Stomach (tissue), 8 donors: ENCODE measurements at regions not wholly inside any gene's neighbourhood (a gene's known extent, or its start where the extent isn't known, plus 50 kb on each side); places are given as distances from the start of the nearest gene placed in this dataset.

Experiments used
- DNase-seq, 2 donors: peaks; one replicate each; pipeline versions ENCODE4 v3.0.0 to v3.0.0-alpha.2; 2013 to 2019
- H3K27ac ChIP-seq, 5 donors: fragments of 200-600 bp in 4 of 5; sonication (generic) in 4 of 5; one replicate each; pipeline ENCODE4 v1.5.1; 2013 to 2019; ENCODE audit warnings: mild to moderate bottlenecking in 1 of 5, moderate library complexity in 1 of 5
- H3K27me3 ChIP-seq, 3 donors: fragments of 200-600 bp; sonication (generic); one replicate each; pipeline ENCODE4 v1.5.1; 2017 to 2019; ENCODE audit warnings: mixed run types in 1 of 3
- H3K36me3 ChIP-seq, 4 donors: fragments of 200-600 bp; sonication (generic); 1 replicate in 3 of 4; 2 replicates in 1 of 4; pipeline ENCODE4 v1.5.1; 2016 to 2019
- H3K4me1 ChIP-seq, 4 donors: fragments of 200-600 bp; sonication (generic); one replicate each; pipeline ENCODE4 v1.5.1; 2016 to 2019
- H3K4me3 ChIP-seq, 4 donors: fragments of 200-600 bp; sonication (generic) in 3 of 4; one replicate each; pipeline ENCODE4 v1.5.1; 2016 to 2019; ENCODE audit warnings: mild to moderate bottlenecking in 1 of 4
- H3K9me3 ChIP-seq, 4 donors: fragments of 200-600 bp; sonication (generic); one replicate each; pipeline ENCODE4 v1.5.1; 2016 to 2019
- CTCF ChIP-seq, 7 experiments: fragments of 450-650 bp in 4 of 7; fragments of 200-600 bp in 3 of 7; sonication (generic) in 3 of 7; IDR thresholded peaks; one replicate each; pipeline ENCODE4 v1.5.1; 2016 to 2019; ENCODE audit warnings: antibody characterized with exemption in 7 of 7, control low read depth in 2 of 7, mild to moderate bottlenecking in 1 of 7
- EP300 ChIP-seq: sonication (generic); formaldehyde crosslinking; IDR thresholded peaks from one replicate; pipeline ENCODE4 v1.6.1; 2017; ENCODE audit warnings: antibody characterized with exemption
- POLR2A ChIP-seq, 4 donors: fragments of 450-650 bp; IDR thresholded peaks; one replicate each; pipeline ENCODE4 v1.6.1; 2016; ENCODE audit warnings: antibody characterized with exemption in 4 of 4, control low read depth in 2 of 4, mild to moderate bottlenecking in 1 of 4, moderate library complexity in 1 of 4
- POLR2AphosphoS5 ChIP-seq, 3 donors: sonication (generic); formaldehyde crosslinking; IDR thresholded peaks; one replicate each; pipeline ENCODE4 v1.6.1; 2016; ENCODE audit warnings: antibody characterized with exemption in 3 of 3
- WGBS, 5 donors: extraction: QIAGEN DNeasy Blood & Tissue Kit in 3 of 5; methylation state at CpG; one replicate each; pipeline versions ENCODE4 v1.1.5 to v1.1.7; 2013 to 2018; 5-methylcytosine and 5-hydroxymethylcytosine counted together
- intact Hi-C: fragments of 100-400 bp; cut with DNase I; formaldehyde crosslinking; loops from one replicate; pipeline ENCODE4 v1.15.1; 2023; ENCODE audit warnings: low total_unique reads
- donor health status: healthy with polysubstance abuse.
- donor health status: Bipolar disorder and iron deficiency.
- donor health status: healthy.

GRCh38 chr1:187469836-187470235 lies 641.1 kb downstream of the PLA2G4A start:
- intact Hi-C loops = no loop called here
- no peaks in the 10 kb centered on the region for H3K27me3 ChIP-seq
- TF ChIP-seq POLR2A (IDR thresholded peaks at IDR 0.05) (no peak), EP300 (no peak), POLR2AphosphoS5 (IDR thresholded peaks at IDR 0.05) (no peak), CTCF (IDR thresholded peaks at IDR 0.05) (no peak)
- no peaks in the 10 kb centered on the region for H3K4me1 ChIP-seq
- no peak overlapping the region for H3K27ac ChIP-seq
- 69 to 81% (median 78%) methylated on average over 2 of the region's 2 CpGs for WGBS, 5 donors
- H3K4me3 ChIP-seq = no peak overlapping the region
- H3K36me3 ChIP-seq = no peaks in the 10 kb centered on the region
- H3K9me3 ChIP-seq = peaks cover 0 to 14% (median 9%) of the 10 kb centered on the region in 4 donors
- no peak for DNase-seq

- Histone ChIP-seq H3K4me1 (no peaks in the 10 kb centered on the region), H3K27ac (no peak overlapping the region), H3K9me3 (no peaks in the 10 kb centered on the region), H3K4me3 (no peak overlapping the region), H3K36me3 (no peaks in the 10 kb centered on the region), H3K27me3 (no peaks in the 10 kb centered on the region)
- no peak for DNase-seq
- TF ChIP-seq CTCF (IDR thresholded peaks at IDR 0.05) (no peak), POLR2AphosphoS5 (IDR thresholded peaks at IDR 0.05) (no peak), POLR2A (IDR thresholded peaks at IDR 0.05) (no peak), EP300 (no peak)
- intact Hi-C loops = no loop called here
- 67 to 81% (median 81%) methylated on average over 2 of the region's 2 CpGs for WGBS, 5 donors
Measured at GRCh38 chr1:187471555-187471954, 642.8 kb downstream of the PLA2G4A start.

- peak in 1 of 2 donors; percentile 47 for DNase-seq
- no peaks in the 10 kb centered on the region for H3K4me1 ChIP-seq
- H3K27me3 ChIP-seq = no peaks in the 10 kb centered on the region
- WGBS, 5 donors = 7 to 29% (median 17%) methylated on average over 2 of the region's 2 CpGs
- TF ChIP-seq CTCF (IDR thresholded peaks at IDR 0.05) = no peak
- no peak for TF ChIP-seq POLR2AphosphoS5 (IDR thresholded peaks at IDR 0.05)
- no peak for TF ChIP-seq EP300
- no peak for TF ChIP-seq POLR2A (IDR thresholded peaks at IDR 0.05)
- intact Hi-C loops = no loop called here
- no peaks in the 10 kb centered on the region for H3K36me3 ChIP-seq
- H3K27ac ChIP-seq = no peak overlapping the region
- H3K4me3 ChIP-seq = no peak overlapping the region
- H3K9me3 ChIP-seq = no peaks in the 10 kb centered on the region
Measured at GRCh38 chr1:187474336-187474735, 645.6 kb downstream of the PLA2G4A start.

- 62 to 75% (median 66%) methylated on average over 3 of the region's 3 CpGs for WGBS, 5 donors
- no peak overlapping the region for H3K27ac ChIP-seq
- no peaks in the 10 kb centered on the region for H3K9me3 ChIP-seq
- TF ChIP-seq EP300 (no peak), POLR2A (IDR thresholded peaks at IDR 0.05) (no peak), CTCF (IDR thresholded peaks at IDR 0.05) (no peak), POLR2AphosphoS5 (IDR thresholded peaks at IDR 0.05) (no peak)
- DNase-seq = peak in 1 of 2 donors; percentile 5
- no peaks in the 10 kb centered on the region for H3K4me1 ChIP-seq
- no peaks in the 10 kb centered on the region for H3K27me3 ChIP-seq
- no peak overlapping the region for H3K4me3 ChIP-seq
- intact Hi-C loops = no loop called here
- H3K36me3 ChIP-seq = no peaks in the 10 kb centered on the region
Measured at GRCh38 chr1:187476671-187477070, 647.9 kb downstream of the PLA2G4A start.
